GM12878 (cell line): ENCODE measurements at regions not wholly inside any gene's neighbourhood (a gene's known extent, or its start where the extent isn't known, plus 50 kb on each side); places are given as distances from the start of the nearest gene placed in this dataset.

Source experiments
- NFYB ChIP-seq: IDR thresholded peaks from 2 replicates; pipeline ENCODE4 v1.6.1; 2011; ENCODE audit warnings: low read depth, mild to moderate bottlenecking, low read length, improper control_type of control experiment, moderate library complexity; ENCODE audit not compliant: insufficient read depth
- TF ChIP-seq, protein P1 (sequence below), 3 experiments: IDR thresholded peaks in 2 of 3; conservative IDR thresholded peaks in 1 of 3; 2 replicates each; pipeline ENCODE4 v1.5.1; 2011; ENCODE audit warnings: low read depth in 3 of 3, low read length in 3 of 3, mild to moderate bottlenecking in 3 of 3, control low read depth in 2 of 3, moderate library complexity in 2 of 3, inconsistent platforms in 1 of 3, mixed read lengths in 1 of 3; ENCODE audit not compliant: control insufficient read depth in 2 of 3, insufficient read depth in 1 of 3; ENCODE audit errors: extremely low read depth in 1 of 3

DNA sequence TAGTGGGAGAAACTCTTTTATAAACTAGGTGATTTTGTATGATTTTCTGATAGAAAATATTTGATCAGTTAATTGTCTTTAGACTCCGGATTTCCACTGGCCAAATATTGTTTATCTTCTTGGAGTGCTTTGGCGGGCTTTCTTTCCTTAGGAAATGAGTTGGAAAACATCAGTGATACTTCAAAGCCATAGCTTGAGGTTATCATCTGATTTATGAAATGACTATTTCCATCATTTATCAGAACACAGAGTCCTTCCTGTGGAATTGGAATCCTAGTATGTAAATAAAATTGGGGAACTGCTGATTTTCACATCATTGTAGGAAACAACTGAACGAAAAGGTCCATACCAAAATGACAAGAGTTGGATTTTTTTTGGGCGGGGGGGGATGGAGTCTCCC, 186.0 kb upstream of the DCN start:
- TF ChIP-seq, protein P1, sequence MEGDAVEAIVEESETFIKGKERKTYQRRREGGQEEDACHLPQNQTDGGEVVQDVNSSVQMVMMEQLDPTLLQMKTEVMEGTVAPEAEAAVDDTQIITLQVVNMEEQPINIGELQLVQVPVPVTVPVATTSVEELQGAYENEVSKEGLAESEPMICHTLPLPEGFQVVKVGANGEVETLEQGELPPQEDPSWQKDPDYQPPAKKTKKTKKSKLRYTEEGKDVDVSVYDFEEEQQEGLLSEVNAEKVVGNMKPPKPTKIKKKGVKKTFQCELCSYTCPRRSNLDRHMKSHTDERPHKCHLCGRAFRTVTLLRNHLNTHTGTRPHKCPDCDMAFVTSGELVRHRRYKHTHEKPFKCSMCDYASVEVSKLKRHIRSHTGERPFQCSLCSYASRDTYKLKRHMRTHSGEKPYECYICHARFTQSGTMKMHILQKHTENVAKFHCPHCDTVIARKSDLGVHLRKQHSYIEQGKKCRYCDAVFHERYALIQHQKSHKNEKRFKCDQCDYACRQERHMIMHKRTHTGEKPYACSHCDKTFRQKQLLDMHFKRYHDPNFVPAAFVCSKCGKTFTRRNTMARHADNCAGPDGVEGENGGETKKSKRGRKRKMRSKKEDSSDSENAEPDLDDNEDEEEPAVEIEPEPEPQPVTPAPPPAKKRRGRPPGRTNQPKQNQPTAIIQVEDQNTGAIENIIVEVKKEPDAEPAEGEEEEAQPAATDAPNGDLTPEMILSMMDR (IDR thresholded peaks at IDR 0.05 in 2 of 3, conservative IDR thresholded peaks at IDR 0.05 in 1 of 3; ENCODE audit: control insufficient read depth in 2 of 3, extremely low read depth in 1 of 3, insufficient read depth in 1 of 3, low read depth in 3 of 3, low read length in 3 of 3), result no peak
- no peak for TF ChIP-seq NFYB
